ENCODE measurements at regions not wholly inside any gene's neighbourhood (a gene's known extent, or its start where the extent isn't known, plus 50 kb on each side); places are given as distances from the start of the nearest gene placed in this dataset.

DNA sequence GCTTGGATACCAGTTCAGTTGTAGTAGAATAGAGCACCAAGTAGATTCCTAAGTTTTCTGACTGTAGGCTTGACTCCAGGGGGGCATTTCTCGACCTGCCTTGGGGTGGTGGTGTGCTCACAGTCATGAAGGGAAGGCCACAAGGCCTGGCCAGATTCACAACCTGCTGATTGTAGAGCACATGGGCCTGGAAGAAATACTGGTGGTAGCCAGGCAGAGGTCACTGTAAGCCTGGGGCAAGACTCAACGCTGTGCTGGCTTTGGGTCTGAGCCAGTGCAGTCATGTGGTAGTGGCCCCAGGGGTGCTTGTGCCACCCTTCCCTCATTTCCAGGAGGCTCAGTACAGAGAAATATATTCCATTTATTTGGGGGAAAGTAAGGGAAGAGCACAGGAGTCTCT lies 832.3 kb upstream of the SLC10A2 start:
- TF ChIP-seq POLR2A (IDR thresholded peaks at IDR 0.05) (no peak), CTCF (IDR thresholded peaks at IDR 0.05) (no peak)

Measured in right lobe of liver (tissue), 4 donors.